ENCODE measurements at regions not wholly inside any gene's neighbourhood (a gene's known extent, or its start where the extent isn't known, plus 50 kb on each side); places are given as distances from the start of the nearest gene placed in this dataset.

DNA sequence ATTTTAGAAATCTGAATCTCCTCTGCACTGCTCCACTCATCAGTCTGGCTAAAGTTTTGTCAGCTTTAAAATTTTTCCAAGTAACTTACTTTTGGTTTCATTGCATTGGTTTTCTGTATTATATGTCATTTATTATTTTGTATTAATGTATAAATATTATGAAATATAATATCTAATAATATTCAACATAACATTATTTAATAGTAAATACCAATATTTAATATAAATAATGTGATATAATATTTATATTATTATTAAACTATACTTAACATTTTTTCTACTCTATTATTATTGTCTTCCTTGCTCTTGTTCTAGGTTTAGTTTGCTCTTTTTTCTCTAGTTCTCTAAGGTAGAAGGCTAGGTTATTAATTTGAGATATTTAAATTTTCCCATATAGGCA, 512.1 kb downstream of the AACS start:
- TF ChIP-seq CTCF (IDR thresholded peaks at IDR 0.05) (no peak), POLR2A (IDR thresholded peaks at IDR 0.05) (no peak)

Data from heart left ventricle (tissue), 13 donors.